ENCODE measurements at regions not wholly inside any gene's neighbourhood (a gene's known extent, or its start where the extent isn't known, plus 50 kb on each side); places are given as distances from the start of the nearest gene placed in this dataset.

- TF ChIP-seq E2F5 (CRISPR knock-in tag; IDR thresholded peaks at IDR 0.05) (no peak), PRRX2 (CRISPR knock-in tag; IDR thresholded peaks at IDR 0.05) (no peak), TP53 (CRISPR knock-in tag; IDR thresholded peaks at IDR 0.05) (no peak), ARID4B (CRISPR knock-in tag; IDR thresholded peaks at IDR 0.05; ENCODE audit: borderline replicate concordance) (no peak), ELF4 (CRISPR knock-in tag; IDR thresholded peaks at IDR 0.05; ENCODE audit: low read depth) (no peak), HMGXB4 (CRISPR knock-in tag; IDR thresholded peaks at IDR 0.05) (no peak), NFATC4 (CRISPR knock-in tag; IDR thresholded peaks at IDR 0.05) (no peak), AR (CRISPR knock-in tag; IDR thresholded peaks at IDR 0.05) (no peak), PRDM15 (CRISPR knock-in tag; IDR thresholded peaks at IDR 0.05) (no peak), SMAD3 (CRISPR knock-in tag; IDR thresholded peaks at IDR 0.05; ENCODE audit: borderline replicate concordance) (no peak)
Measured at GRCh38 chr15:95265419-95265997, 1034.1 kb downstream of the MCTP2 start (continued).

- H3K36me3 Mint-ChIP-seq: no peaks in the 10 kb centered on the region
- DNase-seq (ENCODE audit: low spot score): no peak
- peaks cover 2% of the 10 kb centered on the region for H3K4me1 Mint-ChIP-seq
- ChIA-PET POLR2A (no interaction called here), CTCF (interaction anchor here (0.6 to 1.5 kb wide), 2 partner anchors 20 to 242 kb away, joined by 3 read pairs; no protein-coding TSS in a partner anchor)
- H3K27ac Mint-ChIP-seq: no peak overlapping the region
- H3K9me3 Mint-ChIP-seq: no peaks in the 10 kb centered on the region
- H3K4me3 Mint-ChIP-seq: no peak overlapping the region
- ATAC-seq: no peak
- no peaks in the 10 kb centered on the region for H3K27me3 Mint-ChIP-seq (ENCODE audit: low read depth)
- TF ChIP-seq ZNF232 (CRISPR knock-in tag; IDR thresholded peaks at IDR 0.05): no peak
- TF ChIP-seq SMAD4 (CRISPR knock-in tag; IDR thresholded peaks at IDR 0.05): no peak
- no peak for TF ChIP-seq ELF4 (CRISPR knock-in tag; IDR thresholded peaks at IDR 0.05; ENCODE audit: low read depth)
- TF ChIP-seq GABPB1 (CRISPR knock-in tag; IDR thresholded peaks at IDR 0.05): no peak
- no peak for TF ChIP-seq ERG (CRISPR knock-in tag; IDR thresholded peaks at IDR 0.05)
- no peak for TF ChIP-seq PRRX2 (CRISPR knock-in tag; IDR thresholded peaks at IDR 0.05)
- TF ChIP-seq USF1 (CRISPR knock-in tag; IDR thresholded peaks at IDR 0.05): no peak
- TF ChIP-seq TEAD1 (CRISPR knock-in tag; IDR thresholded peaks at IDR 0.05): no peak
- TF ChIP-seq ETV6 (CRISPR knock-in tag; IDR thresholded peaks at IDR 0.05): no peak
- TF ChIP-seq JAZF1 (CRISPR knock-in tag; IDR thresholded peaks at IDR 0.05): no peak
- no peak for TF ChIP-seq JUN (CRISPR knock-in tag; IDR thresholded peaks at IDR 0.05)
- no peak for TF ChIP-seq ATF1 (CRISPR knock-in tag; IDR thresholded peaks at IDR 0.05)
- TF ChIP-seq MYBL2 (CRISPR knock-in tag; IDR thresholded peaks at IDR 0.05): no peak
Measured at GRCh38 chr15:95266451-95267061, 1035.2 kb downstream of the MCTP2 start.
